GM10248 (cell line): ENCODE measurements at regions not wholly inside any gene's neighbourhood (a gene's known extent, or its start where the extent isn't known, plus 50 kb on each side); places are given as distances from the start of the nearest gene placed in this dataset.

ENCODE experiments used
- CTCF ChIA-PET: fragments of 300-600 bp; sonication (Branson Sonifier 250); formaldehyde crosslinking; extraction: SDS; loops from one replicate; lab custom pipeline; 2021; ENCODE audit warnings: antibody characterized with exemption; lab: Yijun Ruan, JAX
- POLR2A ChIA-PET: fragments of 350-650 bp; sonication (Branson Sonifier 250); formaldehyde crosslinking; extraction: SDS; loops from one replicate; lab custom pipeline; 2020; ENCODE audit warnings: antibody characterized with exemption; lab: Yijun Ruan, JAX
- DNase-seq: peaks from one replicate; pipeline ENCODE4 v3.0.0; 2012; ENCODE audit errors: extremely low spot score
- TF ChIP-seq, protein P1 (sequence below): IDR thresholded peaks from 2 replicates; pipeline ENCODE4 v1.5.1; 2012; ENCODE audit warnings: mild to moderate bottlenecking, low read depth; ENCODE audit errors: extremely low read depth, missing control alignments, control extremely low read depth

DNA sequence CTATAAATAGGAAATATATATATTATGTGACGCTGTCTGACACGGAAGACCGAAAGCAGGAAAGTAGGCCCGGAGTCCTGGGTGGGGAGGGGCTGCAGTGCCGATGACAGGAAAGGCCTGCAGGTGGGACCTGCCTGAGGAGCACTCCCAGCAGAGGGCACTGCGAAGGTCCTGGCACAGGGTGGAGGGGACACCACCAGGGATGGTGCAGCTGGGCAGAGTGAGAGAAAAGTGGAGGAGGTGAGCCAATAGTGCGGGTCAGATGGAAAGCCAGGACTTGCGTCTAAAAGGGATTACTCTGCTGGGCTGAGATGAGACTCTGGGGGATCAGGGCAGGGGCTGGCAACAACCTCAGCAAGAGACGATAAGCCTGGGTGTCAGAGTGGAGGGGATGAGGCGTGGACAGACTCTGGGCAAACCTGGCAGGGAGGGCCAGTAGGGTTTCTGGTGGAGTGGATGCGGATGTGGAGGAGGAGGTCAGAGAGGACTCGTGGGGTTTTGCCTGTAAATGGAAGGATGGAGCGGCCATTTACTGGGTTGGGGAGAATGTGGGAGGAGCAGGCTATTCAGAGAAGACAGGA is 118.2 kb upstream of the ZNF746 start:
- TF ChIP-seq, protein P1, sequence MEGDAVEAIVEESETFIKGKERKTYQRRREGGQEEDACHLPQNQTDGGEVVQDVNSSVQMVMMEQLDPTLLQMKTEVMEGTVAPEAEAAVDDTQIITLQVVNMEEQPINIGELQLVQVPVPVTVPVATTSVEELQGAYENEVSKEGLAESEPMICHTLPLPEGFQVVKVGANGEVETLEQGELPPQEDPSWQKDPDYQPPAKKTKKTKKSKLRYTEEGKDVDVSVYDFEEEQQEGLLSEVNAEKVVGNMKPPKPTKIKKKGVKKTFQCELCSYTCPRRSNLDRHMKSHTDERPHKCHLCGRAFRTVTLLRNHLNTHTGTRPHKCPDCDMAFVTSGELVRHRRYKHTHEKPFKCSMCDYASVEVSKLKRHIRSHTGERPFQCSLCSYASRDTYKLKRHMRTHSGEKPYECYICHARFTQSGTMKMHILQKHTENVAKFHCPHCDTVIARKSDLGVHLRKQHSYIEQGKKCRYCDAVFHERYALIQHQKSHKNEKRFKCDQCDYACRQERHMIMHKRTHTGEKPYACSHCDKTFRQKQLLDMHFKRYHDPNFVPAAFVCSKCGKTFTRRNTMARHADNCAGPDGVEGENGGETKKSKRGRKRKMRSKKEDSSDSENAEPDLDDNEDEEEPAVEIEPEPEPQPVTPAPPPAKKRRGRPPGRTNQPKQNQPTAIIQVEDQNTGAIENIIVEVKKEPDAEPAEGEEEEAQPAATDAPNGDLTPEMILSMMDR: no peak
- no peak for DNase-seq
- ChIA-PET CTCF (interaction anchor here (1.5 kb wide), 1 partner anchor 10 kb away, joined by 4 read pairs; no protein-coding TSS in a partner anchor), POLR2A (no interaction called here)

DNA sequence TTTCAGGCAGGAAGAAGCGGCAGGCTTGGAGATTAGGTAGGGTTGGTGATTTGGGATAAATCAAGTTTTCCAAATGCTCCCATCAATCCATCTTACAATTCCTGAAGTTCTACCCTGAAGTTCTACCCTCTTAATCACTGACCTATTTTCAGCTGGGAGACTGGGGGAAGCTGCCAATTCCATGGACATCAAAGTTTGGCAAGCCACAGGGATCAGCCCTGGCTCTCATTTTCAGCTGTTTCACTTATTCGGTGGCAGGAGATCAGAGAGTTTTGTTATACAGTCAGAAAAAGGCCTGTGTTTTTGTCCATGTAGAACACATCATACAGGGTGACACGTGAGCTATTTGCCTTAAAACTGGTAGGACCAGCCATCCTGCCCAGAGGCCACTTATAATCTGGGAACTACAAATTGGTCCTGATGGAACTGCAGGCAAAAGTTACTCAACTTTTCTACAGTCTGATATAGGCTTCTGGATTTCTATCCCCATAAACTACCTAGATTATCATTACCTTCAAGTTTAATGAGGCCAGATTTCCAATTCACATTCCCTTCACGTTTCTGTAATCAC is 112.9 kb upstream of the ZNF746 start:
- TF ChIP-seq, protein P1: no peak
- DNase-seq: no peak
- ChIA-PET POLR2A (no interaction called here), CTCF (interaction anchor here (1.3 to 4.2 kb wide), 3 partner anchors 14 to 61 kb away, joined by 3 to 16 read pairs (median 3); no protein-coding TSS in a partner anchor)

DNA sequence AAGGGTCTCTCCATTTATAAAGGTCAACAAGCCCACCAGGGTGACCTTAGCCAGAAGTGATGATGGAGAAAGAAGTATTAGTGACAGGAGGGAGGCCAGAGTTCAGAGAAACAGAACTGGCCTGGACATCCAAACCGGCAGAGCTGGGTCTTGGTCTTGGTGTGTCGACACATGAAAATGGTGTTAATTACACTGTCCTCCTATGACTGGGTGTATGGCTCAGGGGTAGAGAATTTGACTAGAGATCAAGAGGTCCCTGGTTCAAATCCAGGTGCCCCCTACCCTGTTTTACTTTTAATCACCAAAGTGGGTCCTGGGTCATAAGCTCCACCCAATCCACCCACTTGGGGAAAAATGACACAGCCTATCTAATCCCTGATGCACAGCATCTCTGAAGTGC is 110.6 kb upstream of the ZNF746 start:
- POLR2A ChIA-PET: no interaction called here

DNA sequence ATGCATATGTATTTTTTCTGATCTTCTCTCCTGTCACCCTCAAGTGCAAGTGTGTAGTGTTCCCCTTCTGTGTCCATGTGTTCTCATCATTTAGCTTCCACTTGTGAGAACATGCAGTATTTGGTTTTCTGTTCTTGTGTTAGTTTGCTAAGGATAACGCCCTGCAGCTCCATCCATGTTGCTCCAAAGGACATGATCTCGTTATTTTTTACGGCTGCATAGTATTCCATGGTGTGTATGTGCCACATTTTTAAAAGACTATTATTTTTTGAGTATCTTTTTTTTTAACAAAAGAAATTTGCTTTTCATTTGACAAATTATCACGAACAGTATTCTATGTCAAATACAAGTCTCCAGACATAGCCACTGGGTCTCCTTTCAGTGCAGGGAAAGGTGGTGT is 110.1 kb upstream of the ZNF746 start:
- TF ChIP-seq, protein P1: no peak
- CTCF ChIA-PET: interaction anchor here (1.3 to 4.2 kb wide), 2 partner anchors 16 to 25 kb away, joined by 3 to 16 read pairs; no protein-coding TSS in a partner anchor
- POLR2A ChIA-PET: no interaction called here
- no peak for DNase-seq

More for the DNA sequence above, 110.6 kb upstream of the ZNF746 start:
- TF ChIP-seq, protein P1: no peak
- no peak for DNase-seq
- CTCF ChIA-PET: interaction anchor here (1.1 to 4.2 kb wide), 3 partner anchors 16 to 178 kb away, joined by 3 to 16 read pairs (median 3); no protein-coding TSS in a partner anchor

DNA sequence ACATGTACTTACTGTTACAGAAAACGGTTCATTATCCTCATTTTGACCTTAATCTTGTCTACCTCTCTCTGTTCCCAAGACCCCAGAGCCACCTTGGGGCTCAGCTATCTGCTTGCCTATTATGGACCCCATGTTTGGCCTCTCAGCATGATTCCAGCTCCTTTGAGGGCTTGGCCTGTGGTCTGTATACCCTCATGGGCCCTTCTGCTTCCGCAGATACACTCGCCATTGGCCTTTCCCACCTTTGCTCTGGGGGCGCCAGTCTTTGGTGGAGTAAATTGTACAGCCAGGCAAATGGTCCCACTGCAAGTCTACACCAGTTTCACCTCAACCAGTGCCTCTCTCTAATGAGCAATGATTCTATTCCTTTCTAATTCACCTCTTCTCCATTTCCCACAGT is 109.2 kb upstream of the ZNF746 start:
- POLR2A ChIA-PET: no interaction called here
- CTCF ChIA-PET: interaction anchor here (0.8 to 2.0 kb wide), 2 partner anchors 9 to 15 kb away, joined by 3 to 4 read pairs; no protein-coding TSS in a partner anchor
- TF ChIP-seq, protein P1: no peak
- no peak for DNase-seq

DNA sequence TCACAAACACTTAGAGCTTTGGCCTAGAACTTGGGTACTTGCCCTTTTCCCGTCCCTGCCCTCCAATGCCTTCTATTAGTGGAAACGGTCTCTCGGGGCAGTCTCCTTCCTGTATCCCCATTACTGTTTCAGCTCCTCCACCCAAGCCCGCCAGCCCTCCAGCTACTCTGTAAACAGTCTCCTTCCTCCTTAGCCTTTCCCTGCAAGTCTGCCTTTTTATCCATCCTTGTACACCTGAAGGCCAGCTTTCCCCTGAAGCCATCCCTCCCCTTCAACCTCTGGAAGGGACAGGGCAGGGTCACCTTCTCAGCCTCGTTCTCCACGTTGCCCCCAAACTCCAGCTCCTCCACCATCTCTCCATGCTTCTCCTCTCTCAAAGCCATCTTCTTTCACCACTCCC is 108.1 kb upstream of the ZNF746 start:
- CTCF ChIA-PET: interaction anchor here (0.8 to 2.0 kb wide), 5 partner anchors 11 to 321 kb away, joined by 3 to 4 read pairs (median 3); no protein-coding TSS in a partner anchor
- POLR2A ChIA-PET: no interaction called here
- DNase-seq: no peak
- TF ChIP-seq, protein P1: no peak
